GM20000 (cell line): ENCODE measurements at regions not wholly inside any gene's neighbourhood (a gene's known extent, or its start where the extent isn't known, plus 50 kb on each side); places are given as distances from the start of the nearest gene placed in this dataset.

Experiments used
- DNase-seq: peaks from one replicate; pipeline ENCODE4 v3.0.0; 2012; ENCODE audit warnings: low spot score
- TF ChIP-seq, protein P1 (sequence below): IDR thresholded peaks from 2 replicates; pipeline ENCODE4 v1.5.1; 2012; ENCODE audit warnings: mild to moderate bottlenecking, control low read depth; ENCODE audit errors: extremely low read depth, missing control alignments

DNA sequence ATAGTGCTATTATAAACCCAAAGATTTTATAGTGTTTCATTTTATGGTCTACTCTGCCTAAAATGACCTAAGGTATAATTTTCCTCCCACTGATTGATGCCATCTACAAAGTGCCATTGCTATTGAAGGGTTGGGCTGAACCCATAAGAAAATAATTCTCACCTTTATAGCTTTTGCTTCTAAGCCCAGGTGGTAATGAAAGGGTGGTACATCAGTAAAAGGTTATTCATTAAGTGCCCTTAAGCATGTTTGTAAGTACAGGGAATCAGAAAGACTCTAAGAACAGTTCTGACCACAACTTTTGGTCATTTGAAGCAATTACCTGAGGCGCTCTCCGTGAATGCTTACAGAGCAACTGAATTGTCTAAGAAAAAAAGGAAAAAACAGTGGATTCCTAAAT, 1247.3 kb downstream of the NXPH1 start:
- no peak for DNase-seq
- TF ChIP-seq, protein P1, sequence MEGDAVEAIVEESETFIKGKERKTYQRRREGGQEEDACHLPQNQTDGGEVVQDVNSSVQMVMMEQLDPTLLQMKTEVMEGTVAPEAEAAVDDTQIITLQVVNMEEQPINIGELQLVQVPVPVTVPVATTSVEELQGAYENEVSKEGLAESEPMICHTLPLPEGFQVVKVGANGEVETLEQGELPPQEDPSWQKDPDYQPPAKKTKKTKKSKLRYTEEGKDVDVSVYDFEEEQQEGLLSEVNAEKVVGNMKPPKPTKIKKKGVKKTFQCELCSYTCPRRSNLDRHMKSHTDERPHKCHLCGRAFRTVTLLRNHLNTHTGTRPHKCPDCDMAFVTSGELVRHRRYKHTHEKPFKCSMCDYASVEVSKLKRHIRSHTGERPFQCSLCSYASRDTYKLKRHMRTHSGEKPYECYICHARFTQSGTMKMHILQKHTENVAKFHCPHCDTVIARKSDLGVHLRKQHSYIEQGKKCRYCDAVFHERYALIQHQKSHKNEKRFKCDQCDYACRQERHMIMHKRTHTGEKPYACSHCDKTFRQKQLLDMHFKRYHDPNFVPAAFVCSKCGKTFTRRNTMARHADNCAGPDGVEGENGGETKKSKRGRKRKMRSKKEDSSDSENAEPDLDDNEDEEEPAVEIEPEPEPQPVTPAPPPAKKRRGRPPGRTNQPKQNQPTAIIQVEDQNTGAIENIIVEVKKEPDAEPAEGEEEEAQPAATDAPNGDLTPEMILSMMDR = no peak

DNA sequence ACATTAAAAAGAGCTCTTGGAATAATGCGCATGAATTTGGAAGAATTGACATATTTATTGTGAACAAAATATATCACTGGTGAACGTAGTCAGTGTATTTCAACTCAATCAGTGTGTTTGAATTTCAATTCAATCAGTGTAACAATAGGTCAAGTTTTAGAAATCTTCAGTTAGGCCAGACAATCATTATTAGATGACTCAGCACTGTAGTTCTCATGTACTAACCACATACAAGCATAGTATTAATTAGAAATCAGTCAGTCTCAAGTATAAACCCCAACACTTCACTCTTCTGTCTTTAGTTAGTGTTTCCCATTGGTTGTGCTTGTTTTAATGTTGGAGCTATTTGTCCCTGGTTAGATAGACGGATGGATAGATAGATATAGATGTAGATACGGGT, 1247.9 kb downstream of the NXPH1 start:
- DNase-seq = no peak
- TF ChIP-seq, protein P1 = no peak

DNA sequence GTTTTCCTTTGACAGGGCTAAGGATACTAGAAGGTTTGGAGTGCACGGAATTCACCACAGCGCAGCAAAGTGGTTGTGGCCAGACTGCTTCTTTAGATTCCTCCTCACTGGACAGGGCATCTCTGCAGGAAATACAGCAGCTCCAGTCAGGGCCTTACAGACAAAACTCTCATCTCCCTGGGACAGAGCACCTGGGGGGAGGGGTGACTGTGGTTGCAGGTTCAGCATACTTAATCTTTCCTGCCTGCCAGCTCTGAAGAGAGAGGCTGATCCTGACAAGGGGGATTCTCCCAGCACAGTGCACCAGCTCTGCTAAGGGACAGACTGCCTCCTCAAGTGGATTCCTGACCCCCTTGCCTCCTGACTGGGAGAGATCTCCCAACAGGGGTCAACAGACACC, 1257.9 kb downstream of the NXPH1 start:
- TF ChIP-seq, protein P1 = no peak
- DNase-seq = no peak

DNA sequence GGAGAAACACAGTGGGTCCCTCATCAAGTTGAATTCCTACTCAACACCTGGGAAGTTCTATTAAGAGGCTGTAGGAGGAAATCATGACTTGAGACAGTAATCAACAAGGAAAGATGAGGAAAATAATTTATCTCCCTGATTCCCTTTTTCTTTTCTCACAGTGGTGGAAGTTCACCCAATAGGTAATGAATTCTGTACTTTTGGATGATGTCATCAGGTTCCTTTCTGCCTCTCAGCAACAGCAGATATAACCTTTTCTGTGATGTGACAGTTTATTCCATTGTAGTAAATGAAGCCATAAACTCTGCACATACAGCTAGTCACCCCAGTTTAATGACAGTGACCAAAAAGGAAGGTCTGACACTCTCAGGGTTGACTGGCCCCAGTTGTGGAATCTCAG, 1265.0 kb downstream of the NXPH1 start:
- DNase-seq = no peak
- TF ChIP-seq, protein P1 = no peak

GRCh38 chr7:9709216-9709615, 1264.5 kb upstream of the PHF14 start:
- TF ChIP-seq, protein P1 = no peak
- no peak for DNase-seq

GRCh38 chr7:9711259-9711918, 1262.3 kb upstream of the PHF14 start:
- no peak for DNase-seq
- TF ChIP-seq, protein P1 = no peak

GRCh38 chr7:9718071-9718661, 1255.5 kb upstream of the PHF14 start:
- DNase-seq = no peak
- TF ChIP-seq, protein P1 = no peak
